Left lung (tissue), 4 donors: ENCODE measurements at regions not wholly inside any gene's neighbourhood (a gene's known extent, or its start where the extent isn't known, plus 50 kb on each side); places are given as distances from the start of the nearest gene placed in this dataset.

Experiments
- ATAC-seq: fragments of 200-7000 bp; cut with Tn5 transposase; one replicate; pipeline ENCODE4 v1.9.1; 2020; ENCODE audit warnings: moderate library complexity
- DNase-seq, 4 donors: peaks; one replicate each; pipeline ENCODE4 v3.0.0-alpha.2; 2013 to 2020
- H3K27ac ChIP-seq, 2 donors: fragments of 200-600 bp; sonication (generic) in 1 of 2; one replicate each; pipeline versions ENCODE4 v1.5.0 to v1.8.0; 2020 to 2021
- H3K27me3 ChIP-seq, 2 donors: fragments of 200-600 bp; sonication (generic) in 1 of 2; one replicate each; pipeline versions ENCODE4 v1.5.0 to v1.8.0; 2020 to 2021
- H3K36me3 ChIP-seq, 2 donors: fragments of 200-600 bp; sonication (generic) in 1 of 2; one replicate each; pipeline versions ENCODE4 v1.5.0 to v1.8.0; 2020 to 2021
- H3K4me1 ChIP-seq, 2 donors: fragments of 200-600 bp; one replicate each; pipeline ENCODE4 v1.8.0; 2021
- H3K4me3 ChIP-seq, 2 donors: fragments of 200-600 bp; sonication (generic) in 1 of 2; one replicate each; pipeline versions ENCODE4 v1.5.0 to v1.8.0; 2020 to 2021; ENCODE audit warnings: mild to moderate bottlenecking in 1 of 2
- H3K9me3 ChIP-seq, 2 donors: fragments of 200-600 bp; sonication (generic) in 1 of 2; one replicate each; pipeline versions ENCODE4 v1.5.0 to v1.8.0; 2020 to 2021
- intact Hi-C, 2 donors: fragments of 100-400 bp; cut with DNase I; formaldehyde crosslinking; loops; one replicate each; pipeline versions ENCODE4 v1.11.2 to v1.14.2; 2022
- TF ChIP-seq, protein P1 (sequence below), 2 donors: fragments of 200-600 bp; sonication (generic) in 1 of 2; IDR thresholded peaks; one replicate each; pipeline versions ENCODE4 v1.5.0 to v1.8.0; 2021; ENCODE audit warnings: antibody characterized with exemption in 2 of 2
- donor health status: DM: no; HTN: yes; CAD: no.
- donor health status: DM: no; HTN: no; CAD: no.

DNA sequence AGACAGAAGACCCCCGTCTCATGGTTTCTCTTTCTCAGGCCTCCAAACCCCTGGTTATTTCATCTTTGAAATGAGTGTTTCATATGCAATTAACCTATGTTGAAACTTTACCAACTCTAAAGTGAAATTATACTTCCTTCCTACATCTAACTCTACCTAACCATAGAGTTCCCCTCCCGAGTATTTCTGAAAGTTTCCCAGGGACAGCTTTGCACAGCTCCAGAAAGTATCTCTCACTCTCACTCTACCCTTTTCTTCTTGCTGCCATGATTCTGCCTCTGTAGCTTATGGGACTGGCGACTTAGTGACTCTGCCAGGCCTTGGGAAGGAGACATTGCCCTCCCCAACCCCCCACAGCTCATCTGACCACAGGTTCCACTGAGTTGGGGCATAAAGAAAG lies 107.9 kb downstream of the B3GNT2 start:
- ATAC-seq (no peak), DNase-seq (no peak)
- no peaks in the 10 kb centered on the region for H3K36me3 ChIP-seq
- peak overlapping the region in 1 of 2 donors; percentile 83 for H3K27ac ChIP-seq
- TF ChIP-seq, protein P1, sequence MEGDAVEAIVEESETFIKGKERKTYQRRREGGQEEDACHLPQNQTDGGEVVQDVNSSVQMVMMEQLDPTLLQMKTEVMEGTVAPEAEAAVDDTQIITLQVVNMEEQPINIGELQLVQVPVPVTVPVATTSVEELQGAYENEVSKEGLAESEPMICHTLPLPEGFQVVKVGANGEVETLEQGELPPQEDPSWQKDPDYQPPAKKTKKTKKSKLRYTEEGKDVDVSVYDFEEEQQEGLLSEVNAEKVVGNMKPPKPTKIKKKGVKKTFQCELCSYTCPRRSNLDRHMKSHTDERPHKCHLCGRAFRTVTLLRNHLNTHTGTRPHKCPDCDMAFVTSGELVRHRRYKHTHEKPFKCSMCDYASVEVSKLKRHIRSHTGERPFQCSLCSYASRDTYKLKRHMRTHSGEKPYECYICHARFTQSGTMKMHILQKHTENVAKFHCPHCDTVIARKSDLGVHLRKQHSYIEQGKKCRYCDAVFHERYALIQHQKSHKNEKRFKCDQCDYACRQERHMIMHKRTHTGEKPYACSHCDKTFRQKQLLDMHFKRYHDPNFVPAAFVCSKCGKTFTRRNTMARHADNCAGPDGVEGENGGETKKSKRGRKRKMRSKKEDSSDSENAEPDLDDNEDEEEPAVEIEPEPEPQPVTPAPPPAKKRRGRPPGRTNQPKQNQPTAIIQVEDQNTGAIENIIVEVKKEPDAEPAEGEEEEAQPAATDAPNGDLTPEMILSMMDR (IDR thresholded peaks at IDR 0.05), result no peak
- H3K27me3 ChIP-seq, result no peaks in the 10 kb centered on the region
- H3K9me3 ChIP-seq, result no peaks in the 10 kb centered on the region
- no peak overlapping the region for H3K4me3 ChIP-seq
- intact Hi-C loops, result no loop called here
- peaks cover 0 to 50% of the 10 kb centered on the region in 2 donors for H3K4me1 ChIP-seq

- ATAC-seq (no peak), DNase-seq (no peak)
- TF ChIP-seq, protein P1 (IDR thresholded peaks at IDR 0.05), result no peak
- intact Hi-C loops, result no loop called here
- peak overlapping the region in 1 of 2 donors; percentile 83 for H3K27ac ChIP-seq
- peaks cover 0 to 48% of the 10 kb centered on the region in 2 donors for H3K4me1 ChIP-seq
- H3K4me3 ChIP-seq, result no peak overlapping the region
- H3K9me3 ChIP-seq, result no peaks in the 10 kb centered on the region
- H3K27me3 ChIP-seq, result no peaks in the 10 kb centered on the region
- H3K36me3 ChIP-seq, result no peaks in the 10 kb centered on the region
Measured at GRCh38 chr2:62302631-62303435, 106.9 kb downstream of the B3GNT2 start.

DNA sequence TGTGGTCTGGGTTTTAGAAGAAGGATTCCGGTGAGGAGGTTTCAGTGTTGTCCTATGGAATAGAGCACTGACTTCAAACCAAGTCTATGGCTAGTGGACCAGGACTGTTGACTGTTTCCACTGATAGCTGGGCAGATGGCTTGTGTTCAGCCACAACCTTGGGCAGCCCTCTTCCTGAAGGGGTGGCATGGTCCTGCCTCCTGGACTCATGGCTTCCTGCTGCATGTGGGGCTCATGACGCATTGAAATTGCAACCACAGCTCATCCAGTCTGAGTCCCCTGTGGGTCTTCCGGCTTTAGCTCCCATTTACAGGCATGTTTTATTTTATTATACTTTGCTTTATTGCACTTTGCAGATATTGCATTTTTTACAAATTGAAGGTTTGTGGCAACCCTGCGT lies 105.0 kb downstream of the B3GNT2 start:
- Histone ChIP-seq H3K27me3 (no peaks in the 10 kb centered on the region), H3K9me3 (no peaks in the 10 kb centered on the region), H3K4me3 (no peak overlapping the region), H3K4me1 (peaks cover 0 to 30% of the 10 kb centered on the region in 2 donors), H3K36me3 (no peaks in the 10 kb centered on the region), H3K27ac (no peak overlapping the region)
- intact Hi-C loops, result no loop called here
- TF ChIP-seq, protein P1 (IDR thresholded peaks at IDR 0.05), result no peak
- no peak for DNase-seq
- no peak for ATAC-seq

DNA sequence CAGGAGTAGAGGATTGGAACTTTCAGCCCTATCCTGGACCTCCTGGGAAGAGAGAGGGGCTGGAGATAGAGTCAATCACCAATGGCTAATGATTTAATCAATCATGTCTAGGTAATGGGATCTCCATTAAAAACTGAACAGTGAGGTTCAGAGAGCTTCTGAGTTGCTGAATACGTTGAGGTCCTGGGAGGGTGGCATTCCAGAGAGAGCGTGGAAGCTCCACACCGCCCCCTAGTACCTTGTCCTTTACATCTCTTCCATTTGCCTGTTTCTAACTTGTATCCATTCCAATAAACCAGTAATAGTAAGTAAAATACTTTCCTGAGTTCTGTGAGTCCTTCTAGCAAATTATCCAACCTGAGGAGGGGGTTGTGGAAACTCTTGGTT lies 101.7 kb downstream of the B3GNT2 start:
- no peak overlapping the region for H3K4me3 ChIP-seq
- H3K36me3 ChIP-seq, result no peaks in the 10 kb centered on the region
- ATAC-seq (peak; percentile 49), DNase-seq (no peak)
- H3K9me3 ChIP-seq, result no peaks in the 10 kb centered on the region
- no peaks in the 10 kb centered on the region for H3K27me3 ChIP-seq
- H3K4me1 ChIP-seq, result peaks cover 3 to 19% of the 10 kb centered on the region in 2 donors
- TF ChIP-seq, protein P1 (IDR thresholded peaks at IDR 0.05), result peak in 1 of 2 donors; percentile 16
- intact Hi-C loops, result no loop called here
- no peak overlapping the region for H3K27ac ChIP-seq

GRCh38 chr2:62296832-62297623 lies 101.1 kb downstream of the B3GNT2 start:
- intact Hi-C loops, result no loop called here
- no peaks in the 10 kb centered on the region for H3K27me3 ChIP-seq
- TF ChIP-seq, protein P1 (IDR thresholded peaks at IDR 0.05), result no peak
- DNase-seq, result no peak
- no peak overlapping the region for H3K4me3 ChIP-seq
- no peaks in the 10 kb centered on the region for H3K36me3 ChIP-seq
- no peaks in the 10 kb centered on the region for H3K9me3 ChIP-seq
- H3K4me1 ChIP-seq, result peaks cover 3 to 22% of the 10 kb centered on the region in 2 donors
- H3K27ac ChIP-seq, result no peak overlapping the region
- ATAC-seq, result no peak
